GM18868 (cell line): ENCODE measurements at regions not wholly inside any gene's neighbourhood (a gene's known extent, or its start where the extent isn't known, plus 50 kb on each side); places are given as distances from the start of the nearest gene placed in this dataset.
"Not testable (repeated sequence)": the region's sequence is repeated elsewhere in the genome, so short reads cannot be mapped to it uniquely, and the experiment has no call there.

Experiments
- ATAC-seq: cut with Tn5 transposase; IDR thresholded peaks from one replicate; pipeline ENCODE4 v1.9.1; 2021; ENCODE audit warnings: mild to moderate bottlenecking, moderate library complexity; ENCODE audit not compliant: unreplicated experiment

DNA sequence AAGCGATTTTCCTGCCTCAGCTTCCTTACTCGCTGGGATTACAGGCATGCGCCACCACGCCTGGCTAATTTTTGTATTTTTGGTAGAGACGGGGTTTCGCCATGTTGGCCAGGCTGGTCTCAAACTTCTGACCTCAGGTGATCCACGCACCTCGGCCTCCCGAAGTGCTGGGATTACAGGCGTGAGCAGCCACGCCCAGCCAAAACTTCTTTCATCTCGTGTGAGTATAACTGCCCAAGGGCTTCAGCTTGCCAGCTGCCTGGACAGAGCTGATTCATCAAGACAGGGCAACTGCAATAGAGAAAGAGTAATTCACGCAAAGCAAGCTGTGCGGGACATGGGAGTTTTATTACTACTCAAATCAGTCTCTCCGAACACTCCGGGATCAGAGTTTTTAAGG, 57.4 kb upstream of the CDH9 start:
- not testable (repeated sequence) for ATAC-seq

DNA sequence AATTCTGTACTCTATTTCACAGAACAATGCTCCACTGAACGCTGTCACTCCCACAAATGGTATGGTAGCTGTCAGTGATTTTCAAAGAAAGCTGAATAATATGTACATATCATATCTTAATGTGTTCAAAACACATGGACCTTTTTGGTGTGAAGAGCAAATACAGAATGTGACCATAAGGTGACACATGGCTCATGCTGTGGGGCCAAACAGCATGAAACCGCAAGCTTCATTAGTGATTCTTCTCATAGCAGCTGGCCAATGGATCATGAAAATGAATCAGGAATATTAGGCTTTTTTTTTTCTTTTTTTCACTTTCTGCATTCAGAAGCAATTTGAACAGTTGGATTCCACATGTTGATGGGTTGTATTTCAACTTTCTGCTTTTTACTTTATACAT, 54.9 kb upstream of the CDH9 start:
- ATAC-seq: no peak

DNA sequence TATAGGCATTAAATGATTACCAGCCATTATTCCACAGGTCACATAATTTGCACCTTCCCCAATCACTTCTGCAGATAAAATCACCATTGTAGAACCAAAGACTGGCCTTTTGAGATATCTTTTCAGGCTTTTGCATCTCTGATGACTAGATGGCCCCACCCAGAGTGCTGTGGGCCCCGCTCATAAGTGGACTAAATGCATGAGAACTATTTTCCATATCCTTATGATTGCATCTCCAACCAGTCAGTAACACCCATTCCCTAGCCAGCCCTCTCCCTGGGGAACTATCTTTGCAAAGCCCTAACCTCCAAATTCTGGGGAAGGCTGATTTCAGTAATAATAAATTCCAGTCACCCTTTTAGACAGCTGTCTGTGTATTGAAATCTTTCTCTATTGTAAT, 53.5 kb upstream of the CDH9 start:
- no peak for ATAC-seq

DNA sequence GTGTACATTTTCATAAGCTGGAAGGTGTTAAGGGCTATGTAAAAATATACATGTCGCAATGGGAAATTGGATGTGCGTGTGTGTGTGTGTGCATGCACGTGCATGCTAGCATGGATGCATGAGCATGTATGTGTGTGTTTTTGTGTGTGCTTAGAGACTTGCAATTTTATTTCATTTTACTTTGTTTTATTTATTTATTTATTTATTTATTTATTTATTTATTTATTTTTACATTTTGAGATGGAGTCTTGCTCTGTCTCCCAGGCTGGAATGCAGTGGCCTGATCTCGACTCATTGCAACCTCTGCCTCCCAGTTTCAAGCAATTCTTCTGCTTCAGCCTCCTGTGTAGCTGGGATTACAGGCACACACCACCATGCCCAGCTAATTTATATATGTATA, 50.4 kb upstream of the CDH9 start:
- ATAC-seq: not testable (repeated sequence)
